Fibroblast of skin of left quadriceps (primary cell): ENCODE measurements at regions not wholly inside any gene's neighbourhood (a gene's known extent, or its start where the extent isn't known, plus 50 kb on each side); places are given as distances from the start of the nearest gene placed in this dataset.

Experiments
- DNase-seq, 2 experiments: peaks; one replicate each; pipeline ENCODE4 v3.0.0-alpha.2; 2013; ENCODE audit warnings: low read depth in 2 of 2

- DNase-seq, result peak in 1 of 2 experiments; percentile 42
These were observed 188.7 kb downstream of the MIAT start for GRCh38 chr22:26846076-26846475.

DNA sequence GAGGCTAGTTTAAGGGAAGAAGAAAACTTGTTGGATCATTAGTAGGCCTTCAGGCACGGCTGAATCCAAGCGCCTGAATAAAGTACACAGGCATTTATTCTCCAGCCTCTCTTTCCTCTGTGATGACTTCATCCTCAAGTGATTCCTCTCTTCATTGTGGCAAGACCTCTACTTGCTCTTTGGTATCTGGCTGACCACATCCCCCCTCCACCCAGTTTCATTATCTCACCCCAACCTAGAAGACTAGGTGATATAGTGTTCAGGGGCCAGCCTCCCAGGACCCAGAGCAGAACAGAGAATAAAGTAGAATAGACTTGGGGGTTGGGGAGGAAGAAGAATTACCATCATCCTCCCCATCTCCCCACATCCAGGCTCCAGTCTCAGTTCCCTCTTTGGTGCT, 189.3 kb downstream of the MIAT start:
- no peak for DNase-seq

- no peak for DNase-seq
These were observed 189.7 kb downstream of the MIAT start for GRCh38 chr22:26847046-26847445.

DNA sequence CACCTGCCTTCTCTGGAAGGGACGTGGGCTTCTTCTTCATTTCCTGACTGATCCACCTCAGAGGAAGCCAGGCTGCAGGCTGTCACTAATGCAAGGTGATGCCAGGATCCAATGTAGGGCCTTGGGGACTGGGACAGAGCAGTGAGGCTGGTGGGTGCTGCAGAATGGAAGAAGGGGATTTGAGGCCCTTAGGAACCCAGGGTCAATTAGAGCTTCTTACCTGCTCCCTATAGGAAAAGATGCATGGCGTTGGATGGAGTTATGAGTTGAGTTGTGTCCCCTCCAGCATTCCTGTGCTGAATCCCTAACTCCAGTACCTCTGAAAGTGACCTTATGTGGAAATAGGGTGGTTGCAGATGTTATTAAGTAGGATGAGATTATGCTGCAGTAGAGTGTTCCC, 190.4 kb downstream of the MIAT start:
- DNase-seq, result no peak

DNA sequence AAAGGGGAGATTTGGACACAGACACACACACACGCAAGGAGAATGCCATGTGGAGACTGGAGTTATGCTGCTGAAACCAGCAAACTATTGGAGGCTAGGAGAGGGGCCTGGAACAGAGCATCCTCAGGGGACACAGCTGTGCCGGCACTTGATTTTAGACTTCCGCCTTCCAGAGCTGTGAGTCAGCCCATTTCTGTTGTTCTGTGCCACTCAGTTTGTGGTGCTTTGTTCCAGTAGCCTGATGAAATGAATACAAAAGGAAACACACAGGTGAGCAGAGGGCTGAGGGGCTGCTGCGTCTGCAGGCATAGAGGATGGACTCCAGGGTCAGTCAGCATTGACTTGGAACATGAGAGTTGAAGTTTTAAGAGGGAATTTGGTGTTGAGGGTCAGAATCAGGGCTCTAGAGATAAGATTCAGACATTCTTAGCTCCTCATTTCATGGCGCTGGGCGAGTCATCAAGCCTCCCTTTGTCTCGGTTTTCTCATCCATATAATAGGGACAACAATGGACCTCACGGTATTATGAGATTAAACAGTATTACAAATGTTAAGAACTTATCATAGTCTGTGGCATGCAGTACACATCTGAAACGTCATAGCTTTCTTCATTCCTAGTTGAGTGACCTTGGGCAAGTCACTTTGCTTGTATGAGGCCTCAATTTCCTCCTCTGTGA, 191.0 kb downstream of the MIAT start:
- no peak for DNase-seq

DNA sequence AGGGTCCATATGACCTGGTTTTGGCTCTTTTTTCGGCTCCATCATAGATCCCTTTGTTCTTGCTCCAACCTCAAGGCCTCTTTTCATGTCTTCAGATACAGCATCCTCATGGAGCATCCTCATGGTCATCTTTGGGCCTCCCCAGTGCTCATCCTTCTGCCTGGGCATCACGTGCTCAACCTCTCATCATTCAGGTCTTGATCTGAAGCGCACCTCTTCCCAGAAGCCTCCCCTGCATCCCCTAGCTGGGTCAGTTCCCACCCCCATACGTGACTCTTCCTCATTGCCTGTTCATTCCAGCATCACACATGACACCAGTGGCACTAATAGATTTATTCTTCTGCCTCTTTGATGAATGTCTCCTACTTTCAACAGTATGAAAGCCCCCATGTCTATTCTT, 192.2 kb downstream of the MIAT start:
- DNase-seq, result no peak

- DNase-seq, result no peak
These were observed 193.7 kb downstream of the MIAT start for GRCh38 chr22:26851125-26851524.

DNA sequence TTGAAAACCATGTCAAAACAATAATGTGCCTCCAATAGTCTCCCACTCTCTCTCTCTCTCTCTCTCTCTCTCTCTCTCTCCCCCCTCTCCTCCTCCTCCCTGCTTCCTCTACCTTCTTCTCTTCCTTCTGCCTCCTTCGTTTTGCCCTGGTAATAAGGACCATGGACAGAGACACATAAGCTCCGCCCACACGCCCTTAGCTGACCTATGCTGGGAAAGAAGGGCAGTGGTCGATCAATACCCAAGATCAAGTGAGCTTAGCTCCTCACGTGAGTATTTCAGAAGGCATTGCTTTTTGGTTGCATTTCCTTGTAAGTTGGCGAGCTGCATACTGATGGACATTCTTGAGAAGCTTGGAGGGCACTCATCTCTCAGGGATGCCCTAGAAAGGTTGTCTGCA, 194.8 kb downstream of the MIAT start:
- no peak for DNase-seq

DNA sequence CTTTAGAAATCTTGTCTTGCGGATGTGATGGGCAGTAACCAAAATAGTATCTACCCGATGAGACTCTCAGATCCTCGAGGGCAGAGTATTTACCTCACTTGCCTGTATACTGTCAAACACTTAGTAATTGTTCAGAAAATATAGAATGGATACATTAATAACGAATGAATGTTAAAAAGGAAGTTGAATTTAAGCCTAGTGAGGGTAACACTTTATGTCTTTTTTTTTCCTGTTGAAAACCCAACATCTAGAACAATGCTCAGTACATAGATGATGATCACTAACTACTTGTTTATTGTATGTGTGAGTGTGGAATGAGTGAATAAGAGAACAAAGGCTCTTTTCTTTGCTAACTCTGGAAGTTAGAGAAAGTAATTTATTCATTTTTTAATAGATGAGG, 195.7 kb downstream of the MIAT start:
- no peak for DNase-seq

DNA sequence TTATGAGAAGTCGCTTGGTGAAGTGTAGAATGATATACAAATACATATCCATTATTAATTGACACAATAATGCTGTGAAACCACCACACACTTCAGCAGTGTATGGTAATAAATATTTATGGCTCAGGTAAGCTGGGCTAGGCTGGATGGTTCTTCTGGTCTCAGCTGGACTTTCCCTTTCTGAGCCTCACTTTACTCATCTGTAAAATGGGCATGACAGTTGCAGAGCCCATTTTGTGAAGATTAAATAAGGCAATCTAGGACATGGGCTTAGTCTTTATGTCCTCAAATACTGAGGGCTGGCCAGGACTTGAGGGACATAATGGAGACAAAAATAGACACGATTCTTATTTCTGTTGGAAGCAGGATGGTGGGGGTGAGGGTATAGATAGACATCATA, 196.1 kb downstream of the MIAT start:
- no peak for DNase-seq

DNA sequence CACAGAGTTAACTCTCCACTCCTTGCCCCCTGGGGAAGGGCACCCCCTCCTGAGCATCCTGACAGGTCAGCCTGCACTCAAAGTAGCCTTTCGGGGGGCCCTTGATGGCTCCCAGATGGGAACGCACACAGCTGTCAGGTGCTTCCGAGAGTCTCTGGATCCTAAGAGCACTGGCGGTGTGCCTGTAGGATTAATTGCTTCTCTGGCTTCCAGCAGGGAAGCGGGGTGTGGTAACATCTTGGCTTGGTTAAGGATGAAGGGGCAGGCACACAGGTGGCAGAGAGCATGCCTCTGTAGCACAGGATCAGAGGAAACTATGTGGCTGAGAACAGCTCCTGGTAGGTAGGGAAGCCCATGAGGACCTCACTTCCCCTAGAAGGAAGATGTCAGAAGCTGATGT, 199.8 kb downstream of the MIAT start:
- no peak for DNase-seq

- no peak for DNase-seq
These were observed 202.9 kb downstream of the MIAT start for GRCh38 chr22:26860301-26860700.

DNA sequence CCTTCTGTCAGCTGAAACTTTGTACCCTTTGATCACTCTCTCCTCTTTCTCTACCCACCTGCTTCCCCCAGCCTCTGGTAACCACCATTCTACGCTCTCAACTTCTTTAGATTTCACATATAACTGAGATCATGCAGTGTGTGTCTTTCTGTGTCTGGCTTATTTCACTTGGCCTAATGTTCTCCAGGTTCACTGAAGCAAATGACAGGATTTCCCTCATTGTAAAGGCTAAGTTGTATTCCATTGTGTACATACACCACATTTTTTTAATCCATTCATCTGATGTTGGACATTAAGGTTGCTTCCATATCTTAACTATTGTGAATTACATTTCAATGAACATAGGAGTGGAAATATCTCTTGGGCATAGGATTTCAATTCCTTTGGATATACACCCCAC, 207.6 kb downstream of the MIAT start:
- no peak for DNase-seq

DNA sequence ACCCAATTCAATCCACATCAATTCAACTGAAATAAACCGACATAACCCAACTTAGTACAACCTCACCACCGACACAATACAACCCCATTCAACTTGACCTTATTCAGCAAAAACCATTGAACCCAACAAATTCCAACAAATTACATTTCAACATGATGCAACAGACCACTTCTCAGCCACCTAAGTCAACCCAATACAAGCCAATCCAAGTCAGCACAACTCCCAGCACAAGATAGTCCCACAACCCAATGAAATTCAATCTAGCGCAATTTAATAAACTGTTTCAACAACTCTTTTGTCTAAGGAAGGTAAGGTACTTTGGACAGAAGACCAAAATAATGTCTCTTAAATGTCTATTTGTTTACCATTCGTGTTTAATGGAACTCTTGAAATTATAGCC, 226.0 kb downstream of the MIAT start:
- DNase-seq, result no peak

- no peak for DNase-seq
These were observed 227.5 kb downstream of the MIAT start for GRCh38 chr22:26884921-26885320.

- no peak for DNase-seq
These were observed 228.3 kb downstream of the MIAT start for GRCh38 chr22:26885441-26886261.

- peak; percentile 96 for DNase-seq
These were observed 230.1 kb downstream of the MIAT start for GRCh38 chr22:26887456-26887855.

DNA sequence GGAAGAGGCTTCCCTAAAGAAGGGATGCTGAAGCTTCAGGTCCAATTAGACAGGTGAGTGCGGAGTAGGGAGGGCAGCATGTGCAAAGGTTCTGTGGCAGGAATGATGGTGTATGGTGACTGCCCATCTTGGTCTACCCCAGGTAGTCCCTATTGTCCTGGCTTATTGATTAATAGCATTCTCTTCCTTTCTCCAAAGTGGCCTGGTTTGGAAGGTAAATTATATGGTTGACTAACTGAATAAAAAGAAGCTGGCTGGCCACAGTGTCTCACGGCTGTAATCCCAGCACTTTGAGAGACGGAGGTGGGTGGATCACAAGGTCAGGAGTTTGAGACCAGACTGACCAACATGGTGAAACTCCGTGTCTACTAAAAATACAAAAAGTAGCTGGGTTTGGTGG, 230.5 kb downstream of the MIAT start:
- no peak for DNase-seq

DNA sequence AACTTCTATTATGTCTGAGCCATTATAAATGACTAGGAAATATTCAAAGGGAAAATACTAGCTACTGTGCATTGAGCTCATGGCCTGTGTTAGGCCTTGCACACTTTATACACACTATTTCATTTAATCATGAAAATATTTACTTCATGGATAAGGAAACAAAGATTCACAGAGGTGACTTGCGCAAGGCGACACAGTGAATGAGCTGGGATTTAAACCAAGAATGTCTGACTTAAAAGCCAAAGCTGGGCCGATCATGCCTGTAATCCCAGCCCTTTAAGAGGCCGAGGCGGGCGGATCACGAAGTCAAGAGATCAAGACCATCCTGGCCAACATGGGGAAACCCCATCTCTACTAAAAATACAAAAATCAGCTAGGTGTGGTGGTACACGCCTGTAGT, 231.5 kb downstream of the MIAT start:
- DNase-seq, result no peak

- no peak for DNase-seq
These were observed 232.4 kb downstream of the MIAT start for GRCh38 chr22:26889802-26890201.

DNA sequence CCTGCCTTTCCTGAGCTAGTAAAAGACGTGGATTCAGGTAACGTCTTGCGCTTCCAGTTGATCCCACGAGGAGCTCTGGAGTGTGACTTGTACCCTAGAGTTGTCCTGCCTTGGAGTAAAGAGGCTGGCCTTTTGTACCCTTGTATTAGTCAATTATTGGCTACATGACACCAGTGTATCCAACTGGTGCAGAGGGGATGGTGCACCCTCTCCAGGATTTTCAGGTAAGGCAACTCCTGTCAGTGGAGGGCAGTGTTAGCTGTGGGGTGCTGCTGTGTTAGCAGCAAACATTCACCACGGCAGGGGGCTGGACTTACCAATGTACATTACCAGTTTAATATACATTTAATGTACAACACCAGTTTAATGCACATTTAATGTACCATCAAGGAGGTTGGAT, 233.5 kb downstream of the MIAT start:
- no peak for DNase-seq

- no peak for DNase-seq
These were observed 234.0 kb downstream of the MIAT start for GRCh38 chr22:26891429-26891828.
